Inflammatory macrophage treated with lipopolysaccharide for 4 hours (primary cell): ENCODE measurements at regions not wholly inside any gene's neighbourhood (a gene's known extent, or its start where the extent isn't known, plus 50 kb on each side); places are given as distances from the start of the nearest gene placed in this dataset.

Experiments
- DNase-seq: peaks from one replicate; pipeline ENCODE4 v3.0.0-alpha.2; 2020

GRCh38 chr9:129337336-129338140 is 159.5 kb upstream of the IER5L start:
- no peak for DNase-seq

GRCh38 chr9:129336601-129337331 is 158.7 kb upstream of the IER5L start:
- DNase-seq: peak; percentile 27

GRCh38 chr9:129336130-129336528 is 158.1 kb upstream of the IER5L start:
- no peak for DNase-seq

GRCh38 chr9:129335464-129336129 is 157.5 kb upstream of the IER5L start:
- peak; percentile 48 for DNase-seq

GRCh38 chr9:129334105-129334935 is 156.3 kb upstream of the IER5L start:
- DNase-seq: peak; percentile 71

DNA sequence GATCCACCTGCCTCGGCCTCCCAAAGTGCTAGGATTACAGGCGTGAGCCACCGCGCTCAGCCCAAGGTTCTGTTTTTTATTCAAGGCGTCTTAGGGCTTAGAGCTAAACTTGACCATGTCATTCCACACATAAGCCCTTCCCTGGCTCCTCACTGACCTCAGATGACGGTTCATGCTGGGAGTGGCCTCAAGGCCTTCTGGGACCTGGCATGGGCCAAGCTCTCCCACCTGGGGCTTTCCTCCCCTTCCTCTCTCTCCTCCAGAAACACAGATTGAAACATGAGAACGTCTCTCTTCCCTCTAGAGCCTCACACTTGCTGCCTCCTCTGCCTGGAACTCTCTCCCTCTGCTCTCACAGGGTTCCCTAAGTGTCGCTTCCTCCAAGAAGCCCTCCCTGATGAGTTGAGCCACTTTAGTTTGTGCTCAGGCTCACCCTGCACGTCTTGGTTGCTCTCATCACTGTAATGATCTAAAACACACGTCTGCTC is 155.6 kb upstream of the IER5L start:
- peak; percentile 47 for DNase-seq

DNA sequence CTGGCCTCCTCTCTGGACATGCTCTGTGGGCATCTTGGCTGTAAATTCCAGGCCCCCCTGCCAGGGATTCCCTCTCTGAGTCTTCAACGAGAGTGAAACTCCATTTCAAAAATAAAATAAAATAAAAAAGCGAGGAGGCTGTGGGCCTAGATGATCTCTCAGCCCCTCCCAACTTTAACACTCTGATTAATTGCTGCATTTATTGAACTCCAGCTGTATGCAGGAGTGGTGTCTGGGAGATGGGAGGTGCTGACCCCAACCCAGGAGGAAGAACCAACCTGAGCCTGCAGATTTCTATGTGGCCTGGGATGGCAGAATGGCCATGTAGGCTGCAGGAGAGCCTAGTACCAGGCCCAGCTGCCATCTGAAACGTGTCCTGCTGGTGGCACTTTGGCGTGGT is 154.5 kb upstream of the IER5L start:
- DNase-seq: no peak

DNA sequence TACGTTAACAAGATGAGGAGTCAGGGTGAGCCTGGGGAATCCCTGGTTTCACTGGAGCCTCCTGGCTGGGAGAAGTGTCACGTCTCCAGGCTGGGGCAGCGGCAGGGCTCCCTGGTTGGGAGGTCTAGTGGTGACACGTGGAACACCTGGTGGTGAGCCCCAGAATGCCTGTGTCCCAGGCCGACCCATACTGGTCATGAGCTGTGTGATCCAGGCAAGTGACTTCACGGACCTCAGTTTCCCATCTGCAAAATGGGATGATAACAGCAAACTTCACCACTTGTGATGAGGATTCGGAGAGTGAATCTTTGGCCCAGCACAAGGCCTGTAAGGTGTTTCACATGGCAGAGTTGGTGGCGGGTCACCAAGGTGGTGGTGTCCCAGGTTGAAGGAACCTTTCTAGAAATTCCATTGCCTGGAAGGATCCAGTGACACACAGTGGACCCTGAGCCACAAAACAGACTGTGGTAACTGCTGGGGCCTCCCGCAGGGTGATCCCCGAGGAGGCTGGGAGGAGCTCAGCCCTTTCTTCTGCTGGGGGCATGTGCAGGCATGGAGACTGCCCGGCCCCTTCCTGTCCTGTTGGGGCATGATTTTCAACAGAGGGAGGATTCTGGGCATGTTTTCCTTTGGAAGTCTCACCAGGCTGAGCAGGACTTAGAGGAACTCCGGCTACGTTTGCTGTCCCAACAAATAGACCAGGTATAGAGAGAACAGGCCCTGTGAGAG is 153.9 kb upstream of the IER5L start:
- no peak for DNase-seq

DNA sequence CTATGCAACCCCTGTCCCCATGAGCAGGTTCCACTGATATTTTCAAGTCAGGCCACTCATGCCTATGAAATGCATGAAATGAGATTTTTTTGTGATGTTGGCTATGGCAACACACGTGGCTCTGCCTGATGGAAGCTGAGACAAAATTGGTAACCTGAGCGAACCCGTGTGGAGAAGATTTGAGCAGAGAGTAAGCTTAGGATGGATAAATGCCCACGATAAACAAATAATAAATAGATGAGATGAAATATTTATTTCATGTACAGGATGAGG is 153.4 kb upstream of the IER5L start:
- DNase-seq: no peak

GRCh38 chr9:129330711-129331492 is 152.8 kb upstream of the IER5L start:
- DNase-seq: no peak

DNA sequence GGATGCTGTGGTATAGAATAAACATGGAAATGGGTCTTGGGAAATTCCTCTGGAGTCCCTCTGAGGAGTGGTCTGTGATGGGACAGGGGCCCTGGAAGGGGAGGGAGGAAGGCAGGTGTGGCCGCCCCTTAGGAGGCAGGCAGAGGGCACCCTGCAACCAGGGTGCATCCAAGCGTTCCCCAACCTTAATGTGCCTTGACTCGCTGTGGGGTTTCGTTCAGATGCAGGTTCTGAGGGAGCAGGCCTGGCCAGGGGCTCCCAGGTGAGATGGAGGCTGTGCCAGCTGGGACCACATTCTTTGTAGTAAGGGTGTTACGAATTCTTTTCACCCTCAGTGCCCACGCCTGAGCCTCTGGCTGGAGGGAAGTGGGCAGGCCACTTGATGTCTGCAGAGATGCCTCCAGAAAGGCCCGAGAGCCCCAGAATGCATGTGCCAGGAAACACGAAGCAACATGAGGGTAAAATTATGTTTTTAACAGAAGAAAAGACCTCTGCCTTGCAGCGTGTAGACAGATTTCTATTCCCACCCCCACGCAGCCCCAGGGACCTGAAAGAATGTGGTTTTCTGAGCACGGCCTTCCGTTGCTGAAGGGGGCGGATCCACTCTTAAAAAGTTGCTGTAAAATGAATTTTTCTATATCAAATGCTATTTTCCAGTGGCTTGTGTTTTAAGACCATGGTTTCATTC is 150.4 kb upstream of the IER5L start:
- DNase-seq: no peak

- DNase-seq: peak; percentile 87
Measured at GRCh38 chr9:129327552-129328328, 149.7 kb upstream of the IER5L start.

DNA sequence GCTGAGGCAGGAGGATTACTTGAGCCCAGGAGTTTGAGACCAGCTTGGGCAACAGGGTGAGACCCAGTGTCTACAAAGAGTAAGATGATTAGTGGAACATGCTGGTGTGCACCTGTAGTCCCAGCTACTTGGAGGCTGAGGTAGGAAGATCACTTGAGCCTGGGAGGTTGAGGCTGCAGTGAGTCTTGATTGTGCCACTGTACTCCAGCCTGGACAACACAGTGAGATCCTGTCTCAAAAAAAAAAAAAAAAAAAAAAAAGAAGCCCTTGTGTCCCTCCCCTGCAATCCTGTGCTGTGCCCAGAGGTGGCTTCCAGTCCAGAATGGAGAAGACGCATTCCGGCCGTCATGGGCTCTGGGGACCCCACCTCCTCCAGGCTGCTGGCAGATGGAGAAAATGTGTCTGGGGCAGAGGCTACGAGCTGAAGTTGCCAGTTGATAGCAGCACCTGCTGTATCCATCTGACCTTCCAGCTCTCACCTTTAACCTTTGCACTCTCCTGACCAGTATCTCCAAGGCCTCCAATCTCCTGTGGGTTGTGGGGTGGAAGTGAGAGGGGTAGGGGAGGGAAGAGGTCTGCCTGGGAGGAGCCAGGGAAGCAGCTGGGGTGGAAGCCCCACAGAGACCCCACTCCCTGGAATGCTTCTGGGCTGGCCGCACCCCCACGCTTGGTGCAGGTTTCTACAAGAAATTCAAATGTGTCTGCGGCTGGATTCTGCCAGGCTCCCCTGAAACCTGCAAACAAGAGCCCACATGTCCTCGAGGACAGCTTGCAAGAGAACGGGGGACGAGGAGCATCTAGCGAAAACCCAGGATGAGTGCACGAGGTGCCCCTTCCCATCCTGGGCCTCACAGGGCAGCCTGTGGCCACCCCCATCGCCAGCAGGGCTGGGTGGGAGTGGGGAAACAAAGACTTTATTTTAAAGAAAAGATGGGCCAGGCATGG is 148.3 kb upstream of the IER5L start:
- DNase-seq: no peak

GRCh38 chr9:129324808-129325502 is 146.9 kb upstream of the IER5L start:
- no peak for DNase-seq

DNA sequence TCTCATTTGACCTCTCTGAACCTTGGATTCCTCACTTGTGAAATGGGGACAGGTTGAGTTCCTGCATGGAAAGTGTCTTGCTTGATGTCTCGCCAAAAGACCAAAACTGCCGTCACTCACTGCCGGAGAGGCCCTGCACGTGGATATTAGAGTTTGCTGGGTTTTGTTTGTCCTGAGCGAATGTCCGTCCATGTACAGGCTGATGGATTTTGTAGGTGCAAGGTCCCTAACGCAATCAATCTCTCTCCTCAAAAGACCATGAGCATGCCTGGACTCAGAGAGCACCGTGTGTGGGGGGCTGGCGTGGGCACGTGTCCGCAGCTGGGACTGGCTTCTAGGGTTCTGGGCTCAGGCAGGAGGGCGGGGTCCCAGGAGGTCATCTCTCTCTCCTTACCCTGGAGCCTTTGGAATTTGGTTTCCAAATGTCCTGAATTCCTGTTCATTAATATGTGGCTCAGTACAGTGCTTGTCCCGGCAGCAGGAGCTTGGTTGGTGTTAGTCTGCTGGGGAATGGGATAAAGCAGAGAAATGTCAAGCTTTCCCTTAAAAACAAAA is 146.0 kb upstream of the IER5L start:
- no peak for DNase-seq

- no peak for DNase-seq
Measured at GRCh38 chr9:129323376-129323998, 145.4 kb upstream of the IER5L start.

DNA sequence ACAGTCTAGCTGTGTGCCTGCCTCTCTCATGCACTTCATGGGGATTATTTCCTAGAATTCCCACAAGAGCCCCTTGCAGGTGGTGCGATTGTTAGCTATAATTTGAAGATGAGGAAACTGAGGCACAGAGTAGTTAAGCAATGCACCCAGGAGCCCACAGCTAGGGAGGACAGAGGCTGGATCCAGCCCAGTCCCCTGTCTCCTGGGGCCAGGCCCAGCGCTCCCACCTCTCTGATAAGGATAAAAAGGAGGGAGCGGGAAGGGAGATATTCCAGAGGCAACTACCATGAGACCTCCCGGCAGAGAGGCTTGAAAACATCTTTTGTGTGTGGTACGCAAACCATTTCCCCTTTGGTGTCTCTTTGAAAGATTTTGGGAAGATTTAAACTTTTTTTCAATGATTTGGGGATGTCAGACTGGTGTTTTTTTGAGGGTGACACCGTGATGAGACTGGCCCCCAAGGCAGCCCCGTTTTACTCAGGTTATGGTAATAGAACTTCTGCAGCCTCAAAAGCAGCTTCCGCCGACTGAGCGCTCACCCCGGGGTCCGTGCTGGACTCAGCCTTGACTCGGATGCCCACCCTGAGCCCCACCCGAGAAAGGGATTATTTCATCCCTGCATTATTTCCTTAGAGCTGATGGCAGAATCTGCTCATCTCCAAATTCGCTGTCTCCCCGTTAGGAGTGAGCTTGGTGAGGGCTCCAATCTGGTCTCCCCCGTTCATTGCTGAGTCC is 144.7 kb upstream of the IER5L start:
- no peak for DNase-seq
